CD4-positive, CD25-positive, alpha-beta regulatory T cell (primary cell): ENCODE measurements at regions not wholly inside any gene's neighbourhood (a gene's known extent, or its start where the extent isn't known, plus 50 kb on each side); places are given as distances from the start of the nearest gene placed in this dataset.

Source experiments
- ATAC-seq, 2 donors: fragments of 150-1000 bp; cut with Tn5 transposase; one replicate each; pipeline ENCODE4 v1.10.0; 2021; ENCODE audit warnings: low read depth in 2 of 2, moderate number of reproducible peaks in 2 of 2, moderate library complexity in 1 of 2
- DNase-seq, 3 donors: peaks; one replicate each; pipeline versions ENCODE4 v3.0.0 to v3.0.0-alpha.2; 2012 to 2022; ENCODE audit warnings: mixed read lengths in 1 of 3
- H3K27ac ChIP-seq: one replicate; pipeline ENCODE4 v1.7.0; 2013; ENCODE audit warnings: mild to moderate bottlenecking, low read length; ENCODE audit not compliant: insufficient read depth, poor library complexity, severe bottlenecking
- H3K27me3 ChIP-seq: one replicate; pipeline ENCODE4 v1.7.0; 2013; ENCODE audit warnings: low read length; ENCODE audit not compliant: control insufficient read depth, insufficient read depth
- H3K36me3 ChIP-seq: one replicate; pipeline ENCODE4 v1.7.0; 2013; ENCODE audit warnings: mild to moderate bottlenecking, low read length, moderate library complexity; ENCODE audit not compliant: control insufficient read depth, insufficient read depth
- H3K4me1 ChIP-seq: 2 replicates; pipeline ENCODE4 v1.7.0; 2013; ENCODE audit warnings: mild to moderate bottlenecking, low read length; ENCODE audit not compliant: insufficient read depth, control insufficient read depth, poor library complexity, severe bottlenecking
- H3K4me3 ChIP-seq: one replicate; pipeline ENCODE4 v1.7.0; 2013; ENCODE audit warnings: low read depth, mild to moderate bottlenecking, low read length, moderate library complexity
- H3K9me3 ChIP-seq, 2 experiments: 1 replicate in 1 of 2; 2 replicates in 1 of 2; pipeline ENCODE4 v1.7.0; 2013; ENCODE audit warnings: low read length in 2 of 2, mild to moderate bottlenecking in 1 of 2, moderate library complexity in 1 of 2; ENCODE audit not compliant: control insufficient read depth in 2 of 2
- H3K27ac Mint-ChIP-seq, 3 donors: one replicate each; pipeline ENCODE4 v1.8.0; 2020 to 2022; ENCODE audit warnings: mild to moderate bottlenecking in 3 of 3, mixed read lengths in 3 of 3, moderate library complexity in 2 of 3
- H3K27me3 Mint-ChIP-seq: one replicate; pipeline ENCODE4 v1.8.0; 2022; ENCODE audit warnings: mild to moderate bottlenecking, mixed read lengths
- H3K36me3 Mint-ChIP-seq: one replicate; pipeline ENCODE4 v1.8.0; 2020; ENCODE audit warnings: mixed read lengths
- H3K4me1 Mint-ChIP-seq, 4 donors: one replicate each; pipeline ENCODE4 v1.8.0; 2020 to 2022; ENCODE audit warnings: mixed read lengths in 4 of 4, mild to moderate bottlenecking in 1 of 4
- H3K4me3 Mint-ChIP-seq, 4 donors: one replicate each; pipeline ENCODE4 v1.8.0; 2020 to 2022; ENCODE audit warnings: mild to moderate bottlenecking in 4 of 4, mixed read lengths in 4 of 4, moderate library complexity in 3 of 4
- H3K9me3 Mint-ChIP-seq, 7 donors: one replicate each; pipeline ENCODE4 v1.8.0; 2020 to 2022; ENCODE audit warnings: mixed read lengths in 7 of 7, mild to moderate bottlenecking in 3 of 7, moderate library complexity in 2 of 7

DNA sequence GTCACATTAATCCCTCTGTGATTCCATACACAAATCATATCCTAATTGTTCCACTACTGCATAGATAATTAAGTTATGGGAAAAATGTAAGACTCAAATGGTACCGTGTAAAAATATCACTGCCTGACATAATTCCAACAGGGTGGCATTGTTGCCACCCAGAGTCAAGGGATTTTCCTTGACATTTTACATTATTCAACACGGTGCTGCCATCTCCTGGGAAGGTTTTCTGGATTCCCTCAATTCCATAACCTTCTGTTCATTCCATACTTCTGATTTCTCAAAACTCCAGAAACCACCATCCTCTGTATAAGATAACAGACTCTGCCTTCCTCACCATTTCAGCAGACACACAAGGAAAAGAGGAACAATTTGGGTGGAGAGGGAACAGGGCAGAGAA lies 495.9 kb downstream of the XPNPEP1 start:
- H3K4me3 Mint-ChIP-seq: no peak overlapping the region
- Histone ChIP-seq H3K27ac (no peak overlapping the region), H3K4me1 (no peaks in the 10 kb centered on the region), H3K27me3 (no peaks in the 10 kb centered on the region), H3K36me3 (no peaks in the 10 kb centered on the region), H3K9me3 (no peaks in the 10 kb centered on the region), H3K4me3 (no peak overlapping the region)
- H3K27ac Mint-ChIP-seq: no peak overlapping the region
- H3K36me3 Mint-ChIP-seq: no peaks in the 10 kb centered on the region
- H3K9me3 Mint-ChIP-seq: peaks cover 0 to 6% (median 0%) of the 10 kb centered on the region in 7 donors
- ATAC-seq (no peak), DNase-seq (no peak)
- H3K4me1 Mint-ChIP-seq: no peaks in the 10 kb centered on the region
- no peaks in the 10 kb centered on the region for H3K27me3 Mint-ChIP-seq

GRCh38 chr10:109426987-109427386 lies 496.3 kb downstream of the XPNPEP1 start:
- Mint-ChIP-seq H3K27ac (no peak overlapping the region), H3K36me3 (no peaks in the 10 kb centered on the region), H3K9me3 (peaks cover 0 to 6% (median 0%) of the 10 kb centered on the region in 7 donors), H3K27me3 (no peaks in the 10 kb centered on the region), H3K4me1 (no peaks in the 10 kb centered on the region), H3K4me3 (no peak overlapping the region)
- no peak for DNase-seq
- Histone ChIP-seq H3K4me1 (no peaks in the 10 kb centered on the region), H3K27me3 (no peaks in the 10 kb centered on the region), H3K27ac (no peak overlapping the region), H3K36me3 (no peaks in the 10 kb centered on the region), H3K4me3 (no peak overlapping the region), H3K9me3 (no peaks in the 10 kb centered on the region)
- ATAC-seq: no peak

DNA sequence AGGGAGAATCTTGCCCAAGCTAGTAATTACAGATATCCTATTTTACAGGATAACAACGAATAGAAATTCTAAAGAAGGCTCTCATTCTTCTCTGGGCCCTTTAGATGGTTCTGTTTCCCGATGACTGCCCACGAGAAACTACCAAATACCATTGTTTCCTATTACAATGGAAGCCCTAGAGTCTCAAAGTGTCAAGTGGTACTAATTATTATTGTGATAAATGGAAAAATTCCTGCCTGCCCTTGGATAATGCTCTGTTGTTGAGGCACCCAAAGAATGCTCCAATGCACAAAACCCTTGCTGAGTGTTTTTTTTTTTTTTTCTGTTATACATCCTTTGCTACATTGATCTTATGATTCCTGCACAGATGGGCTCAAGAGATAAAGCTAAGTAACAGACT lies 504.5 kb downstream of the XPNPEP1 start:
- no peaks in the 10 kb centered on the region for H3K4me1 Mint-ChIP-seq
- H3K4me3 Mint-ChIP-seq: no peak overlapping the region
- Histone ChIP-seq H3K27ac (no peak overlapping the region), H3K4me3 (no peak overlapping the region), H3K4me1 (no peaks in the 10 kb centered on the region), H3K36me3 (no peaks in the 10 kb centered on the region), H3K27me3 (no peaks in the 10 kb centered on the region), H3K9me3 (peaks cover 0 to 2% of the 10 kb centered on the region in 2 experiments)
- DNase-seq (no peak), ATAC-seq (no peak)
- H3K9me3 Mint-ChIP-seq: peaks cover 0 to 9% (median 2%) of the 10 kb centered on the region in 7 donors
- no peak overlapping the region for H3K27ac Mint-ChIP-seq
- H3K27me3 Mint-ChIP-seq: no peaks in the 10 kb centered on the region
- no peaks in the 10 kb centered on the region for H3K36me3 Mint-ChIP-seq

DNA sequence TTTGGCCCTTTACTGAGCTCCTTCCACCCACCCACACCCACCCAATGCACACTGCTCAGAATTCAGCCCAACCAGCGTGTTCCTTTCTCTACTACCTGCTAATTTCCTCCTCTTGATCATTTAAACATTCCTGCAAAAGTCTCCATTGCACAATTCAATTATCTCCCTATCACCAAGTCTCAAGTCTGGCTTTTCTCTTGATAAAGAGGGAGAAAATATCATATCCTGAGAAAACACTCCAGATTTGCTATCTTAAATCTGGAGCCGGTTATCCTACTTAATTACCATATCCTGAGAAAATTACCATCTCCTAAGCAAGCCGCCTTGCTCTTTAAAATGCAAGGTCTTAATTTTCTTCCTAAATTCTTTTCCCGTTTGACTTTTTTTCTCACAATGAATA lies 505.5 kb downstream of the XPNPEP1 start:
- ATAC-seq (no peak), DNase-seq (no peak)
- no peaks in the 10 kb centered on the region for H3K36me3 ChIP-seq
- peaks cover 0 to 9% (median 1%) of the 10 kb centered on the region in 7 donors for H3K9me3 Mint-ChIP-seq
- H3K27me3 Mint-ChIP-seq: no peaks in the 10 kb centered on the region
- no peaks in the 10 kb centered on the region for H3K27me3 ChIP-seq
- no peak overlapping the region for H3K4me3 Mint-ChIP-seq
- no peaks in the 10 kb centered on the region for H3K4me1 Mint-ChIP-seq
- no peak overlapping the region for H3K27ac Mint-ChIP-seq
- H3K9me3 ChIP-seq: peaks cover 0 to 2% of the 10 kb centered on the region in 2 experiments
- H3K36me3 Mint-ChIP-seq: no peaks in the 10 kb centered on the region
- H3K4me3 ChIP-seq: no peak overlapping the region
- H3K4me1 ChIP-seq: no peaks in the 10 kb centered on the region
- no peak overlapping the region for H3K27ac ChIP-seq

DNA sequence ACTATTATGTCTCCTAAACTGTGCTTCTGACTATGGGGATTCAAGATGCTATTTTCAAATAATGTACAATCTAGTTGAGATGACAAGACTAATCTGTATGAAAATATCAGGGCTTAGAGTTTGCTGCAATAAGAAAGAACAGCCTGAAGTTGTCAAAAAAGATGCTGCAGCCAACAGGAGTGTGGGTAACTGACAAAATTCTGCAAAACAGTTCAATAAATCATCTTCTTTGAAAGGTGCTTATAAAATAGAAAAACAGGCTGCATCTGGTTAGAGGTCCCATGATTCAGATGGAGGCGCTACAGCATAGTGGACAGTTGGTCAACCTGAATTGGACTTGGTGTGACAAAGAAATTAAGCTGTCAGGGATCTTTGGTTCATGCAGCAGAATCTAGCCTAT lies 511.0 kb downstream of the XPNPEP1 start:
- Histone ChIP-seq H3K36me3 (no peaks in the 10 kb centered on the region), H3K27me3 (no peaks in the 10 kb centered on the region), H3K4me3 (no peak overlapping the region), H3K27ac (no peak overlapping the region), H3K4me1 (no peaks in the 10 kb centered on the region), H3K9me3 (peaks cover 0 to 2% of the 10 kb centered on the region in 2 experiments)
- DNase-seq: no peak
- H3K36me3 Mint-ChIP-seq: no peaks in the 10 kb centered on the region
- no peak for ATAC-seq
- H3K4me3 Mint-ChIP-seq: no peak overlapping the region
- H3K4me1 Mint-ChIP-seq: no peaks in the 10 kb centered on the region
- peaks cover 0 to 7% (median 0%) of the 10 kb centered on the region in 7 donors for H3K9me3 Mint-ChIP-seq
- H3K27ac Mint-ChIP-seq: no peak overlapping the region
- H3K27me3 Mint-ChIP-seq: no peaks in the 10 kb centered on the region

DNA sequence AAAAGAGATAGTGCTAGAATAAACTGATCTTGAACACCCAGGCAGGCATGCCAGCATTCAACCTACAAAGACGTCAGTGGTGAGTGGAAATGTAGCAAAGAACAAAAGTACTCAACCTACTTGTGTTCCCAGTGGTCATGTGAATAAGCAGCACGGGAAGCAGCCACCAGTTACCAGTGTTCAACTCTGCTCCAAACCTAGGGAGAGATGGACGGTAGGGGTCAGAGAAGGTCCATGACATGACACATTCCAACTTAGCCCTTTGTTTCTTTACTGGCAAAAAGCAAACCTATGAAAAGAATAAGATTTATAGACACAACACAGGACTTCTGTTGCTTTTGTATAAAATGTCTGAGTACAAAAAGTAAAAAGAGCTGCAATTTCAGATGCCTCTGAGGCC lies 511.4 kb downstream of the XPNPEP1 start:
- no peaks in the 10 kb centered on the region for H3K4me1 ChIP-seq
- H3K9me3 Mint-ChIP-seq: peaks cover 0 to 7% (median 0%) of the 10 kb centered on the region in 7 donors
- ATAC-seq (no peak), DNase-seq (no peak)
- H3K4me3 ChIP-seq: no peak overlapping the region
- H3K4me3 Mint-ChIP-seq: no peak overlapping the region
- no peaks in the 10 kb centered on the region for H3K27me3 ChIP-seq
- H3K36me3 ChIP-seq: no peaks in the 10 kb centered on the region
- H3K36me3 Mint-ChIP-seq: no peaks in the 10 kb centered on the region
- no peak overlapping the region for H3K27ac Mint-ChIP-seq
- H3K9me3 ChIP-seq: no peaks in the 10 kb centered on the region
- H3K4me1 Mint-ChIP-seq: no peaks in the 10 kb centered on the region
- H3K27ac ChIP-seq: no peak overlapping the region
- no peaks in the 10 kb centered on the region for H3K27me3 Mint-ChIP-seq

GRCh38 chr10:109405338-109405737 lies 518.0 kb downstream of the XPNPEP1 start:
- Mint-ChIP-seq H3K27me3 (no peaks in the 10 kb centered on the region), H3K36me3 (no peaks in the 10 kb centered on the region), H3K27ac (no peak overlapping the region), H3K4me3 (no peak overlapping the region), H3K4me1 (no peaks in the 10 kb centered on the region), H3K9me3 (peaks cover 0 to 2% (median 0%) of the 10 kb centered on the region in 7 donors)
- no peak overlapping the region for H3K27ac ChIP-seq
- DNase-seq (no peak), ATAC-seq (no peak)
- no peaks in the 10 kb centered on the region for H3K4me1 ChIP-seq
- no peaks in the 10 kb centered on the region for H3K9me3 ChIP-seq
- H3K4me3 ChIP-seq: no peak overlapping the region
- no peaks in the 10 kb centered on the region for H3K36me3 ChIP-seq
- H3K27me3 ChIP-seq: no peaks in the 10 kb centered on the region

- Mint-ChIP-seq H3K4me1 (no peaks in the 10 kb centered on the region), H3K27me3 (no peaks in the 10 kb centered on the region), H3K9me3 (peaks cover 0 to 6% (median 0%) of the 10 kb centered on the region in 7 donors), H3K36me3 (no peaks in the 10 kb centered on the region), H3K4me3 (no peak overlapping the region), H3K27ac (no peak overlapping the region)
- H3K4me1 ChIP-seq: no peaks in the 10 kb centered on the region
- H3K36me3 ChIP-seq: no peaks in the 10 kb centered on the region
- no peak for DNase-seq
- no peaks in the 10 kb centered on the region for H3K27me3 ChIP-seq
- ATAC-seq: no peak
- no peaks in the 10 kb centered on the region for H3K9me3 ChIP-seq
- no peak overlapping the region for H3K27ac ChIP-seq
- H3K4me3 ChIP-seq: no peak overlapping the region
Observed at GRCh38 chr10:109403551-109403950, 519.8 kb downstream of the XPNPEP1 start.
